Middle frontal gyrus (tissue), 1 donor: ENCODE measurements at regions not wholly inside any gene's neighbourhood (a gene's known extent, or its start where the extent isn't known, plus 50 kb on each side); places are given as distances from the start of the nearest gene placed in this dataset.
"Not testable (repeated sequence)": the region's sequence is repeated elsewhere in the genome, so short reads cannot be mapped to it uniquely, and the experiment has no call there.

Experiments
- DNase-seq: peaks from one replicate; pipeline ENCODE4 v3.0.0-alpha.2; 2015; ENCODE audit warnings: low spot score; ENCODE audit errors: extremely low spot score

DNA sequence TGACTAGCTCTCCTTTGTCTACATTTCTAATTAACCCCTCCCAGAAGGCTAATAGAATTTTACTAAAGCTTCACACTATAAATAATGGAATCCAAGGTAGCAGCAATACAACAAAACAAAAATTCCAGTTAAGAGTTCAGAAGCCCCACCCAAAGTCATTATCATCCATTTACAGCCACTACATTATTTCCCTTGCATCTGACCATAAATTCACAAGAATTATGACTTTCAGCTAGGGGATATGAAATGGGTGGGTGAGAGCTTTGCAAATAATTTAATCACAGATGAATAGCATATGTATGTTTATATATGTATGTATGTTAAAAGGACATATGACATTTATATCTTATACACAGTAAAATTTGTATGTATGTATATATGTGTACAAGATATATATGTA lies 65.3 kb upstream of the PTGDR start:
- no peak for DNase-seq

DNA sequence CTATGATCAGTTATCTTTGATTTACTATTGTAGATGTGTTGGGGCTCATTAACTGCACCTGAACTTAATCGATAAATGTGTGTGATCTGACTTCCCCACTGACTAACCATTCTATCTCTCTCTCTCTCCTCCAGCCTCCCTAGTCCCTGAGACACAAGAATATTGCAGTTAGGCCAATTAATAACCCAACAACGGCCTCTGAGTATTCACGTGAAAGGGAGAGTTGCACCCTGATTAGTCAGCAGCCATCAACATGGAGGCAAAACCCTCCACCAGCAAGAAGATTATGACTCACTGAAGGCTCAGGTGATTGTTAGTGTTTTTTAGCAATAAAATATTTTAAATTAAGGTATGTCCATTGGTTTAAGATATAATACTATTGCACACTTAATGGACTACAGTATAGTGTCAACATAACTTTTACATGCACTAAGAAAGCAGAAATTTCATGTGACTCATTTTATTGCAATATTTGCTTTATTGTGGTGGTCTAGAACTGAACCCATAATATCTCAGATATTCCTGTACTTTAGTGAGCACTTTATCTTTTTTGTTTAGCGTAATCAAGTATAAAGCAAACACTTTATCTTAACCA lies 77.1 kb upstream of the PTGDR start:
- no peak for DNase-seq

DNA sequence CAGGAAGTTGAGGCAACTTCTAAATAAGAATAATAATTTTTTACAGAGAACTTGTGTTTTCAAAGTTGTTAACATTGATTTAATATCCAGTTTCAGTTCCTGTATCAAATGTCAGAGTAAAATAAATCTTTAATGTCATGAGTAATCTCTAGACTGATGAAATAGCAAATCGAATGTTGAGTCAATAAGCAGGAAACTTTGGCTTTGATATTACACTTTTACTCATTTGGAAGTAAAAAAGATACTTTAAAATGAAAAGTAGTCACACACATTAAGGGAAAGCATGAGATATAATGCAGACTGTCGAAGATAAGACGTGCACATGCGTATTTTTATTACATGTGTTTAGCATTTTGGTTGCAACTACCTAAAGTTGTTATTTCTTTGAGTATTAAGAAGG lies 78.2 kb upstream of the PTGDR start:
- DNase-seq: no peak

DNA sequence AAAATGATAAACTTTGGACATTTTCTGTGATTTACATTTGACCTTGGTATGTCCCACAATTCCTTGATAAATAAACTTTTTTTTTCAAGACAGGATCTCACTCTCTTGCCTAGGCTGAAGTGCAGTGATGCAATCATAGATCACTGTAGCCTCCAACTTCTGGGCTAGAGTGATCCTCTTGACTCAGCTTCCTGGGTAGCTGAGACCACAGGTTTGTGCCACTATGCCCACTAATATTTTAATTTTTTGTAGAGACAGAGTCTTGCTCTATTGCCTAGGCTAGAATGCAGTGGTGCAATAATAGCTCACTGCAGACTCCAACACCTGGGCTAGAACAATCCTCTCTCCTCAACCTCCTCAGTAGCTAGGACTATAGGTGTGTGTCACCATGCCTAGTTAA lies 79.1 kb upstream of the PTGDR start:
- no peak for DNase-seq

DNA sequence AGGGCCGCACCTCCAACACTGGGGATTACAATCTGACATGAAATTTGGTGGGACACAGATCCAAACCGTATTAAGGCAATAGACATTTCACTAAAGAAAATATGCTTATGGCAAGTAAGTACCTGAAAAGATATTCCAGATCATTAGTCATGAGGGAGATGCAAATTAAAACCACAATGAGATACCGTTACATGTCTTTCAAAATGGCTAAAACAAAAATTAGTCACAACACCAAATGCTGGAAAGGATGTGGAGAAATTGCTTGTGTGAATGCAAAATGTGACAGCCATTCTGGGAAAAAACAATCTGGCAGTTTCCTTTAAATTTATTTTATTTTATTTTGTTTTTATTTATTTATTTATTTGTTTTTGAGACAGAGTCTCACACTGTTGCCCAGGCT lies 82.3 kb upstream of the PTGDR start:
- no peak for DNase-seq

DNA sequence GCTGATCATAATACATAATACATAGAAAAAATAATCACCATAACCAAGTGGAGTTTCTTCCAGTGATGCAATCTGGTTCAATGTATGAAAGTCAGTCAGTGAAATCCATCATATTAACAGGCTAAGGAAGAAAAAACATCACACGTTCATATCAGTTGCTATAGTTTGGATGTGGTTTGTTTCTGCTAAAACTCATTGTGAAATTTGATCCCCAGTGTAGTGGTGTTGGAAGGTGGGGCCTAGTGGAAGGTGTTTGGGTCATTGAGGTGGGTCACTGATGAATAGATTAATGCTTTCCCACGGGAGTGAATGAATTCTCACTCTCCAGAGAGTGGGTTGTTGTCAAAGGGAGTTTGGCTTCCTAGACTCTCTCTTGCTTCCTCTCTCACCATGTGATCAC lies 84.6 kb upstream of the PTGDR start:
- DNase-seq: no peak

DNA sequence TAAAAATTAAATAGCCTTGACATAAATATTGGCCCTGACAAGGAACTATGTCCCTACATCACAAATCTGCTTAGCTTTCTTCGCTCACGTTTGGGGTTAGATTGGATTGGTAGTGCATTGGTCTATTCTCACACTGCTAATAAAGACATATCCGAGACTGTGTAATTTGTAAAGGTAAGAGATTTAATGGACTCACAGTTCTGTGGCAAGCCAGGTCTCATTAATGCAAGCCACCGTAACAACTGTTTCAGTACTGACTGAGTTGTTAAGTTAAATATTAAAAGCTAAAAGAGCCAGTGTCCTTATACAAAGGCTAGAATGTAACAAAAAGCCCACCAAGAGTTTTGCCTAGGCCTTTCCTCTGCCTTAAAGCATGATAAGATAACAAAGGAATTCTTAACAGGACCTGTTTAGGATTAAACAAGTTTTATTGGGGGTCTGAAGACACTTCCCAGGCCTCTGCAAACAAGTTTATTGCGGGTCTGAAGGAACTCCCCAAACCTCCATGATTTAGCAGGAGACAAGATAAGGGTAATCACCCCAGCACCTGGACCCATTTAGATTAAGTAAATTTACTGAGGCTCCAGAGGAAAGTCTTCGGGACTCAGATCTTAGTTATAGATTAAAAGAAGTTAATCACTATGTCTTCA lies 88.2 kb upstream of the PTGDR start:
- DNase-seq: no peak

DNA sequence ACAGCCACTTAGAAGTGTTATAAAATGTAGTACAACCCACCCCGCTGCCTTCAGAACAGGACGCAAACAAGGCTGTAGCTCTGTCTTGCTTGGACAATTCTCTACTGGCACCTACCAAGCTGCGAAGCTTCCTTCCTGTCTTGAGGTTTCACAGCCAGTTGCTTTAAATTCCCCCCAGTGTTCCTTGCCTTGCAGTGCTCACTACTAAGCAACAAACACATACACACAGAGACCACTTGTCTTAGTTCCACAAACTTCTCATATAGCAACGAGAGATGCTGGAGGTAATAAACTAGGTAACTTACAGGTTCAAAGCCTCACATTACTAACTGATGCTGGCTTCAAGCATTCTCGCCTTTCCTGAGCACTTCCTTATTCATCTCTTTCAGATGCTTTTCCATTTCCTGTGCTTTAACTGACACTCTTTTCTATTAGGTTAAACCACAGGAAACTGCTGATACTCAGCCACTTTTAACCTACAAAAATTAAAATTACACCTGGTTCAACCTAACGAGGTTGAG lies 91.5 kb upstream of the PTGDR start:
- no peak for DNase-seq

DNA sequence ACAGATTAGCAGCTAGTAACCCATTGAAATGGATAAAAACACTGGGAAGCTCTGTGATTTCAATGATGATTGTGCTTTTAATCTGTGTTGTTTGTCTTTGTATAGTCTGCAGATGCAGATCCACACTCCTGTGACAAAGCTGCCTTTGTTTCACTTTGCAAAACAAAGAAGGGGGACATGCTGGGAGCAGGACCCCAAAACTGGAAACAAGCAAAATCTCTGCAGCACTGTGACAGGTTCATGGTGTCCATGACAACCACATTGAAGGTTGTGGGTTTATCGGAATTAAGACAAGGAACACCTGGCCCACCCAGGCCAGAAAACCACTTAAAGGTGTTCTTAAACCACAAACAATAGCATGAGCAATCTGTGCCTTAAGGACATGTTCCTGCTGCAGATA lies 95.6 kb upstream of the PTGDR start:
- not testable (repeated sequence) for DNase-seq

DNA sequence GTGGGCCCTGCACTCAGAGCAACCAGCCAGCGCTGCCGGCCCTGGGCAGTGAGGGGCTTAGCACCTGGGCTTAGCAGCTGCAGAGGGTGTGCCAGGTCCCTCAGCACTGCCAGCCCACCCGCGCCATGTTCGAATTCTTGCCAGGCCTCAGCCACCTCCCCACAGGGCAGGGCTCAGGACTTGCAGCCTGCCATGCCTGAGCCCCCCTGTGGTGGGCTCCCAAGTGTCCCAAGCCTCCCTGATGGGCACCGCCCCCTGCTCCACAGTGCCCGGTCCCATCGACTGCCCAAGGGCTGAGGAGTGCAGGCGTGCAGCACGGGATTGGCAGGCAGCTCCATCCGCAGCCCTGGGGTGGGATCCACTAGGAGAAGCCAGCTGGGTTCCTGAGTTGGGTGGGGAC lies 98.0 kb upstream of the NID2 start:
- DNase-seq: no peak

DNA sequence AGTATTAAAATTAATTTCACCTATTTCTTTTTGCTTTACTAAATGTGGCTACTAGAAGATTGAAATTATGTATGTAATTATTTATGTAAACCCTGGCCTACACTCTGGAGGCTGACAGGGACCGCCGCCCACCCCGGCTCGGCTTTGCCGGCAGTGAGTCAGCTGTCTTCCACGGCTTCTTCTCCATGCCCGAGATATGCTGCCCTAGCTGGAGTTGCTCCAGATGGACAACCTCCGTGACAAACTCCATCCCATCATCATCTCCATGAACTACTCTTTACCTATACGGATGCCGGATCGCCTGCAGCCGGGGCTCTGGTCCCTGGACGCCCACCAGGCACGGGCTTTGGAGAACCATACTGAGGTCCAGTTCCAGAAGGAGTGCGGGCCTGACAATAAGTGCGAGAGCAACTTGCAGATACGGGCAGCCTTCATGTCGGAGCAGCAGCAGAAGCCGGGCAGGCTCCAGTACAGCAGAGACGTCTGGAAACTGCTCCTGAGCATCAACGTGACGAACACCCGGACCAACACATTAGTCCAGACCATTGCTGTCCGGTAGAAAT lies 86.9 kb upstream of the NID2 start:
- DNase-seq: no peak

DNA sequence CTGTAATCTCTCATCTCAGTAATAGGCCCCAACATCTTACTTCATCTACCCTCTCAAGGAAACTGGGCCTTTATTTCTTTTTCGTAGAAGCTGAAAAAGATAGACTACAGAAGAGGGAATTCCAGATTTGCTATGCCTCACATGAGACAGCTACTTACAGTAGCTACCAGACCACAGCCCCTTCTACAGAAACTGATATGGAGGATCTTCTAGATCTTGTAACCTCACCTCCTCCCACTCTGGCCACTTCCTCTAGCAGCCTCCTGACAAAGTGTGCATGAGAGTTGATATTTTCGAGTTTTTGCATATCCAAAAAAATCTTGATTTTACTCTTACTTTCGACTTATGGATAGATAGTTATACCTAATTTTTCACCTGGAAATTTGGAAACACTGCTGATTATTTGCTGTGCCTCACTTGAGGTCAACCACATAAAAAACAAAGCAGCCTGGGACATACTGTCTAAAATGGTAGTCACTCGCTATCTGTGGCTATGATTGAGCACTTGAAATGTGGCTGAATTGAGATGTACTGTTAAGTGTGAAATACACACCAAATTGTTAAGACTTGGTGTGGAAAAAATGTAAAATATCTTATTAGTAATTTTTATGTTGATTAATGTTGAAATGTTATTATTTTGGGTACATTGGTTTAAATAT lies 86.3 kb upstream of the NID2 start:
- no peak for DNase-seq

DNA sequence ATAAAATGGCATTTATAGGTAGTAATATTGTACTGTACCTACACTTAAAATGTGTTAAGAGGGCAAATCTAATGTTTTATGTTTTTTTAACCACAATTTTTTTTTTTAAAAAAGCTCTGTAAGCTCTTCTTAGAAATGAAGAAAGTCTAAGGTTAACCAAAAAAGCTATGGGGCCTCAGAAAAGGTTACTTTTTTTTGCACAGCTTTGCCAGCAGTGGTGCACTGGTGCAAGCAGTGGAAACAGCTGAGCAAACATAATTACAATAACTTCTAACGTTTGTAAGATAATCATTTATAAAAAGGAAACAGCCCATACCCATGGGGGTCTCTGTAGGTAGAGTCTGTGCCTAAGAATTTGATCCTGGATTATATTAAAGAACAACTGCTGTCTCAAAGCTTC lies 85.1 kb upstream of the NID2 start:
- DNase-seq: no peak

DNA sequence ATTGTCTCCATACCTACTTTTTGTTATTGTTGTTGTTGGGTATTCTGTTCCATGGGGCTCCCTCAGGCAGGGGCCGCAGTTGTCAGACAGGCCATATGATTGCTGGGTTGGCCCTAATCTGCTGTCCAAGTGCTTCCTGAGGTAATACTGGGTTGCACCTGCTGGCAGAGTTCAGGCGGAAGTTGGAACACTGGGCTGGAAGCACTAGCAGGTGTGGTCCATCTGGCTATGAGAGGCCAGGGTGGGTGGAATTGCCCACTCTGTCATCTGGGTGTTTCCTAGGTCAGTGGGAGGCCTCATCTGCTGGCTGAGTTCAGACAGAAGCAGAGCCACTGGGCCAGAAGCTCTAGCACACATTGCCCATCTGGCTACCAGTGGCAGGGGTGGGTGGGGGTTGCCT lies 81.3 kb upstream of the NID2 start:
- no peak for DNase-seq

DNA sequence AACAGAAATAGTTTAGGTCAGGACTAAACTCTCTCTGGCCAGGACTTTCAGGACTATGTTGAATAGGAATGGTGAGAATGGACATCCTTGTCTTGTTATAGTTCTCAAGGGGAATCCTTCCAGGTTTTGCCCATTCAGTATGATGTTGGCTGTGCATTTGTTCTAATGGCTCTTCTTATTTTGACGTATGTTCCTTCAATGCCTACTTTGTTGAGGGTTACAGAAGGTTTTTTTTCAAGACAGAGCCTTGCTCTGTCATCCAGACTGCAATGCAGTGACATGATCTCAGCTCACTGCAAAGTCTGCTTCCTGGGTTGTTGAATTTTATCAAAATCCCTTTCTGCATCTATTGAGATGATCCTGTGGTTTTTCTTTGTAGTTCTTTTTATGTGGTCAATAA lies 79.5 kb upstream of the NID2 start:
- no peak for DNase-seq

DNA sequence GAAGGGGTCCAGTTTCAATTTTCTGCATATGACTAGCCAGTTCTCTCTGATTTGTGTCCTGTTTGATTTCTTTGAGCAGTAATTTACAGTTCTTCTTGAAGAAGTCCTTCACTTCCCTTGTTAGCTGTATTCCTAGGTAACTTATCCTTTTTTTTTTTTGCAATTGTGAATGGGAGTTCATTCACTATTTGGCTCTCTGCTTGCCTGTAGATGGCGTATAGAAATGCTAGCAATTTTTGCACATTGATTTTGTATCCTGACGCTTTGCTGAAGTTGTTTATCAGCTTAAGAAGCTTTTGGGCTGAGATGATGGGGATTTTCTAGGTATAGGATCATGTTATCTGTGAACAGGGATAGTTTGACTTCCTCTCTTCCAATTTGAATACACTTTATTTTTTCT lies 77.6 kb upstream of the NID2 start:
- DNase-seq: no peak

DNA sequence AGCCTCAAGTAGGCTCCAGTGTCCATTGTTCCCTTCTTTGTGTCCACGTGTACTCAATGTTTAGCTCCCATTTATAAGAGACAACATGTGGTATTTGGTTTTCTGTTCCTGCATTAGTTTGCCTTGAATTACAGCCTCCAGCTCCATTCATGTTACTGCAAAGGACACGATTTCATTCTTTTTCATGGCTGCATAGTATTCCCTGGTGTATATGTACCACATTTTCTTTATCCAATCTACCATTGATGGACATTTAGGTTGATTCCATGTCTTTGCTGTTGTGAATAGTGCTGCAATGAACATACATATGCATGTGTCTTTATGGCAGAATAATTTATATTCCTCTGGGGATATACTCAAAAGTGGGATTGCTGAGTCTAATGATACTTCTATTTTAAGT lies 75.2 kb upstream of the NID2 start:
- DNase-seq: not testable (repeated sequence)

DNA sequence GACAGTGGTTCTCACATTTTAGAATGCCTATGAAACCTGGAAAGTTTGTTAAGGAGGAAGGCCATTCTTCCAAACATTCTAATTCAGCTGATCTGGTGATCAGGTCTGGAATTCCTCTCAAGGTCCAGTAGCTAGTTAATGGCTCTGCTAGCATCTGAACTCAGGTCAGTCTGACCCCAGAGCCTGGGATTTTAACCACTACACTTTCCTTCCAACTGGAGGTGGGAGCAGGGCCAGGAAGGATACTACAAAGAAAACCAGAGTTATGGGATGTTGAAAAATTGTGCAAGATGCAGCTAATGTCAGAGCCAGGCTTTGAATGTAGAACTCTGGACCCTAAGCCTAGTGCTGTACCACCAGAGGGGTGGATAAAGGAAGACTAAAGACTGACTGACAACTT lies 73.6 kb upstream of the NID2 start:
- no peak for DNase-seq

DNA sequence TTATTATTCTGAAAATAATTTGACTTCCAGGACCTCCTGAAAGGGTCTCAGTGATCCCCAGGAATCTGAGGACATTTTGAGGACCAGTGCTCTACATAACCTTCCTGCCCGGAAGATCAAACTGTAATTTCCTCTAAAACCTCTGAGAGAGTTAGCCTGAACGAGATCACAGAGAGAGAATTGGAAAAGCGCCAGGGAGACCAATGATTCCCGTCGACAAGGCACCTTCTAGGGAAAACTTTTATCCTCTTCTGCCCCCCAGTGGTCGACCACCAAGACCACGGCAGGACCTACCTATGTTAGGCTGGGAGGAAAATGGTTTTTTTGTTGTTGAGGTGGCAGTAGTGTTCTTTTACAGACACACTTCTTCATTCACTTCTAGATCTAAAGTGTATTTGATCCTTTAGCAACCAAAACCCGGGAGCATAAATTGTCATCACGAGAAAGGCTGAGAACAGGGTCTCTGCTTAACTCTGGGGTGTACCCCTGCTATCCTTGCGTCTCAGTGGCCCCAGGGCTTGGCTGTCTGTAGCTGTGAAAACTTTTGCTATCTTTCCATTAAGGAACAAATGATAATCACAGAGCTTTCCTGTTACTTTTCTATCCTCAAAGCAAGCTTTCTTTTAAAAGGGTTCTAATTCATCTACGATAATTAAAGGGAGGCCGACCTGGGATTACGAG lies 62.9 kb upstream of the NID2 start:
- DNase-seq: peak; percentile 70

DNA sequence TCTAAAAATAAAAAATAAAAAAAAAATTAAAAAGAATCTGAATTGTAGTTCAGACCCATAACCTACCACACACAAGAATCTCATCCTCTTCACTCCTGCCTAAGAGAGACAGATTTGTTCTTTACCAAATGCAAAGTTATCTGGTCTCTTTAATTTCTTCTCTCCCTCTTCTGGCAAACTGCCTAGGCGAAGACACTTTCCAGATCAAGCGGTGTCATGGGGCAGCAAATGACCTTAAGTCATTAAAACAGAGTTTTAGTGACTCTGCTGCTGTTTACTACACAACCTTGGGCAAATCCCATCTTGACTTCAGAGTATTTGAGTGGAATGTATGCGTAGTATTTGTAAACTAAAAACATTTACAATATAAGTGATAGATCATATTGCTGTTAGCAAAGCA lies 60.9 kb upstream of the NID2 start:
- DNase-seq: no peak

DNA sequence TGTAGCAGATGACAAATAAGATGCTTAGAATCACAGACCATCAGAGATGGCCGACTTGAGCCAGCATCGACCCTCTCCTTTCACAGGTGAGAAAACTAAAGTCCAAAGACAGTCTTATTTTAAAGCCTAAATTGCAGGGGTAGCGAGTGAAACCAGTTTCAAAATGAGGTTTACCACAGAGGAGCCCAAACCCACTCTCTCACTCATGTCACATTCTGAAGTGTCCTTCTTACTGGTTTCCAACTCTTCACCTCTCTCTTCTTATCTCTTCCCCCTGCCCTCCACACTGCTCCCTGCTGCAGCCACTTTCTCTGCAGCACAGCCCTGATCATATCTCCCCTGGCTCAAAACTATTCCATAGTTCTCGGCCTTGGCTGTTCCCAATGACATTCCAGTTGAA lies 57.0 kb upstream of the NID2 start:
- no peak for DNase-seq
